GM12874 (cell line): ENCODE measurements at regions not wholly inside any gene's neighbourhood (a gene's known extent, or its start where the extent isn't known, plus 50 kb on each side); places are given as distances from the start of the nearest gene placed in this dataset.

ENCODE experiments used
- CTCF ChIP-seq: IDR thresholded peaks from 2 replicates; pipeline ENCODE4 v1.5.1; 2011; ENCODE audit warnings: low read depth, mild to moderate bottlenecking, control low read depth, low read length, moderate library complexity; ENCODE audit not compliant: insufficient read depth

- TF ChIP-seq CTCF: no peak
Measured at GRCh38 chr1:36635284-36635683, 152.6 kb upstream of the CSF3R start.

- TF ChIP-seq CTCF: no peak
Measured at GRCh38 chr1:36628804-36629203, 146.1 kb upstream of the CSF3R start.

DNA sequence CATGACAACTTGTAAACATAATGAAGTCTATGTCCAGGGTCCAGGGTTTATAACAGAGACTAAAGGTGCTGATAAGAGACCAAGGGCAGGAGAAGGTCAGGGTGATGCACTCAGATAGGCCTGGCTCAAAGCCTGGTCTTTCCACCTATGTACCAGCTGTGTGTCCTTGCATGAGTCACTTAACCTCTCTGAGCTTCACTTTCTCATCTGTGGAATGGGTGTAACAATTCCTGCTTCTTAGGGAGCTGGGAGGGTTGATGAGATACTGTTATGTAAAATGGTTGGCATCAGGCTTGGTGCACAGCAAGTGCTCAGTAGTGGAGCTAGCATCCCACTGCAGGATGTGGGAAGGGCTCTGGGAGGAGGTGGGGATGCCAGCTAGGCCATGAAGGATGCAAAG is 143.7 kb upstream of the CSF3R start:
- TF ChIP-seq CTCF: no peak

GRCh38 chr1:36625935-36626310 is 143.2 kb upstream of the CSF3R start:
- TF ChIP-seq CTCF: no peak

DNA sequence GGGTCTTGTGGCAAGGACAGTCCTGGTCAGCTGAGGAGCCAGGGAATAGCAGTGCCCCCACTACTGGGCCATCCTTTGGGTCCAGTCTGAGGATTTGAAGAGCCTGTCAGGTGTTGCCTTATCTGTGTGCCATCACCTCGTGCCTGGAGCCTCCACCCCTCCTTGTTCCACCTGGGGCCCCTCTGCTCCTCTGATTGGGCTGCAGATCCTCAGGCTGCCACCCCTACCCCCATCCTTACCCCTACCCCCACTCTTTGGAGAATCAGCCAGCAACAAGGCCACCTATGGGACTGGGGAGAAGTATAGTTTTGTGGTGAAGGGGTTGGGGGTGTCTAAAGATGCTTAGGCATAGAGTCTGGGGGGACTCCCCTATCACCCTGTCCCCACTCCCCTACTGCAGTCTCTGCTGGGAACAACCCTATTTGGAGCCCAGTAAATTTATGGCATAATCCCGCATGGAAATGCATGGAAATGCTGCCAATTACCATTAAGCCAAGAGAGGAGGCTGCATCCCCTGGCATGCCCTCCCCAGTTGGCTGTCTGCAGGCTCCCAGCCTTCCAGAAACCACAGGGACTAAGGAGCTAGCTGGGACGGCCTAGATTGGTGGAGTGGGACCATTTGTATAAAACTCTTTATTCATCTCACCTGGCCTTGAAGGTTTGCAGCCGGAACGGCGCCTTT is 142.7 kb upstream of the CSF3R start:
- no peak for TF ChIP-seq CTCF

- TF ChIP-seq CTCF: no peak
Measured at GRCh38 chr1:36624466-36624865, 141.8 kb upstream of the CSF3R start.

GRCh38 chr1:36622741-36623648 is 140.3 kb upstream of the CSF3R start:
- TF ChIP-seq CTCF: no peak
